Islet of Langerhans (tissue), 1 donor: ENCODE measurements at regions not wholly inside any gene's neighbourhood (a gene's known extent, or its start where the extent isn't known, plus 50 kb on each side); places are given as distances from the start of the nearest gene placed in this dataset.
"Not testable (repeated sequence)": the region's sequence is repeated elsewhere in the genome, so short reads cannot be mapped to it uniquely, and the experiment has no call there.

Experiments
- FAIRE-seq: peaks from one replicate; lab custom pipeline; 2011; peaks lifted over from hg19 to GRCh38; lab: Jason Lieb, UNC

- no peak for FAIRE-seq
Observed at GRCh38 chr14:71789005-71789404, 143.2 kb upstream of the RGS6 start.

GRCh38 chr14:71799841-71800240, 132.4 kb upstream of the RGS6 start:
- FAIRE-seq = no peak

- no peak for FAIRE-seq
Observed at GRCh38 chr14:71800878-71801277, 131.4 kb upstream of the RGS6 start.

DNA sequence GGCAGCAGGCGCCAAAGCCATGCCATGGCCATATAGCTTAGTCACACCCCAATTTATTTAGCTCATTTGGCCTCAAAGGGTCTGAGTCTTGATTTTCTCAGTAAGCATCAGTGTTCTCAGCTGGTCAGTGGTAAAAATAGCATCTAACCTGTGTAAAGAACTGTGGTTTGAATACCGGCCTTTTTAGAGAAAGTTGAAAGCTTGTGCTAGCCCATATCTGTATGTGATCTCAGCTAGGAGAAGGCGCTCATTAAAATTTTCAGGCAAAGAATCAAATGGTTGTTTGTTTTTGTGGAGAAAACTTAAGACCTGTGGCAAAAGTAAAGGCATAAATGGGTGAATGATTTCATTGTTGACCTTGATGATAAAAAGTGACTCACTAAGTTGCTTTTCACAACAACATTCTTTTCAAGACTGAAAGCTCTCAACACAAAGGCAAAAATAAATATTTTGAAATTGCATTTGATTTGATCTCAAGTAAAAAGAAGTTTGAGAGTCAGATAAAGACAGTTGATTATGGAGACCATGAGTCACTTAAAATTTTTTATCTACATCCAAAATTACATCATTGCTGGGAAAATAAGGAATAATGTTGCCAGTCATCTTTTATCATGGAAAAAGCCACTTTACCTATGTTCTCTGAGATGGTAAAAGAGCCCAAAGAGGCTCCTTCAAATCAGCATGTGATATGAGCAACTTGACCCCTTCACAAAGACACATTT, 128.5 kb upstream of the RGS6 start:
- no peak for FAIRE-seq

- FAIRE-seq = no peak
Observed at GRCh38 chr14:71804992-71805391, 127.2 kb upstream of the RGS6 start.

- not testable (repeated sequence) for FAIRE-seq
Observed at GRCh38 chr14:71807049-71807448, 125.2 kb upstream of the RGS6 start.

DNA sequence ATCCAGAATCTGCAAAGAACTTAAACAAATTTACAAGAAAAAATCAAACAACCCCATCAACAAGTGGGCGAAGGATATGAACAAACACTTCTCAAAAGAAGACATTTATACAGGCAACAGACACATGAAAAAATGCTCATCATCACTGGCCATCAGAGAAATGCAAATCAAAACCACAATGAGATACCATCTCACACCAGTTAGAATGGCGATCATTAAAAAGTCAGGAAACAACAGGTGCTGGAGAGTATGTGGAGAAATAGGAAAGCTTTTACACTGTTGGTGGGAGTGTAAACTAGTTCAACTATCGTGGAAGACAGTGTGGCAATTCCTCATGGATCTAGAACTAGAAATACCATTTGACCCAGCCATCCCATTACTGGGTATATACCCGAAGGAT, 121.4 kb upstream of the RGS6 start:
- not testable (repeated sequence) for FAIRE-seq

DNA sequence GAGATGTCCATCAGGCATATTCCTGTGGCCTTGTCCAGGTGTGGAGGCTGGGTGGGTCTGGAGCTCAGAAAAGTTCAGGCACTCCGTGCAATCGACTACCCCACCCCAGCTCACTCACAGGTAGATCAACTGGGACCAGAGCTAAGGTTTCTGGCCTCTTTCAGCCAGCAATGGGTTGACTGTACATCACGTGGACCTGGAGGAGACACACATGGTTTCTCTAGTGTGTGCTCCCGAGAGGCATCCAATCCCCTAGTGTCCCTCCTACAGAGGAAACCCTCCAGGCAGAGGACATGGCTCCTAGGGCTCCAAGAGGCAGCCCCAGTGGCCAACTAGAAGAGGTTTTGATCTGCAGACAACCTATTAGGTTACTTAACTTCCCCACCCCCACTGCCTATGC, 119.5 kb upstream of the RGS6 start:
- no peak for FAIRE-seq

- no peak for FAIRE-seq
Observed at GRCh38 chr14:71815110-71815509, 117.1 kb upstream of the RGS6 start.

DNA sequence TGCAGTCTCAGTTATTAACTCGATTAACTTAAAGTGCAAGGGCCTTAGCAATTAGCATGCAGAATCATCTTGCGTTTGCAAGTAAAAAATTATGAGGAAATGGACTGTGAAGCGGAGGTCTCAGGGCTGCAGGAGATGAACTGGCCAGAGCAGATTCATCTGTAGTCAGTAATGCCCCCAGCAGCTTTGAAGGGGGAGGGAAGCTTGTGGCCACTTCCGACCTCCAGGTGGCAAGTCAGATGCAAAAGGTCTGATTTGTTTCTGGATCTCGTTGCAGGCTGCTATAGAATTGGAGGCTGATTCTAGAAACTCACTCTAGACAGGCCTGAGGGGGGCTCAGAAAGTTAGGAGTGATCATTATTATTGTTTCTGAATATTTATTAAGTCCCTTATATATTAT, 107.4 kb upstream of the RGS6 start:
- no peak for FAIRE-seq

- FAIRE-seq = no peak
Observed at GRCh38 chr14:71833476-71833875, 98.8 kb upstream of the RGS6 start.

DNA sequence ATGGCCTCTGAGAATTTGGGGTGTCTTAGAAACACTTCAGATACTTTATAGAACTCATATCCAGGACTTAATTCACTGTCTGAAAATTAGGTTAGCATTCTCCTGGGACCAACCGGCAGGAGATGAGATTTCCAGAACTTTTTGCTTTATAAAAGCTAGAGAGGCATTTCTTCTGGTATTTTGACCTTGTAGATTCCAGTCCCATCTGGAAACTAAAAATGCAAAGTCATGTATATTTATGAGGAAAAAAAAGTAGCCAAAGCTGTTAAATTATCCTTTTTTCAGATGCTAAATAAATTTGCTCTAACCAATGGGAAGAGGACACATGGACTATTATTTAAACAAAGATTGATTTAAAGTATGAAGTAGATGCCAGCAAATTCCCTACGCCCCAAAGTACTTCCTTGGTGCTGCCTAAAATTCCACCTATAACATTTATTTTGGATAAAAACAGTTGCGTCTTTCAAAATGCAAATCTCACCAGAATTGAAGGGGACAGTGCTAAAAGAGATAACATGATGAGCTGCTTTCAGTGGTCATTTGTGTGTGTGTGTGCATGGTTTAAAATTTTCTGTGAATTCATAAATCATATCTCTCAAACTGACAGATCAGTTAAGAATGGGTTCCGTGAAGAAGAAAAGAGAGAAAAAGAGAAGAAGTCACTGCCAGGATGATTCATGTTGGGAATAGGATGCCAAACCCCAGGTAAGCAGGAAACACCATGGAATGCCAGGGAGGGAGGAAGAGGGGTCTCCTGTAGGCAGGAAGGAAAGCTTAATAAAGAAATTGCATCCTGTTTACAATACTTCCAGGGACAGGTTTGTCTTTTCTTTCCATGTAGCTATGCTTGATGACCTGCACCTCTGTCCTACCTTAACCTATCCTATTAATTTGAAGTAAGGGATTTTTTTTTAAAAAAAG, 97.7 kb upstream of the RGS6 start:
- FAIRE-seq = no peak

GRCh38 chr14:71852181-71852580, 80.0 kb upstream of the RGS6 start:
- no peak for FAIRE-seq

- no peak for FAIRE-seq
Observed at GRCh38 chr14:71855399-71856036, 76.7 kb upstream of the RGS6 start.

- FAIRE-seq = no peak
Observed at GRCh38 chr14:71856199-71856919, 75.9 kb upstream of the RGS6 start.

GRCh38 chr14:71863049-71863448, 69.2 kb upstream of the RGS6 start:
- no peak for FAIRE-seq

GRCh38 chr14:71863766-71864165, 68.5 kb upstream of the RGS6 start:
- FAIRE-seq = no peak
